ENCODE measurements at regions not wholly inside any gene's neighbourhood (a gene's known extent, or its start where the extent isn't known, plus 50 kb on each side); places are given as distances from the start of the nearest gene placed in this dataset.
A peak's percentile ranks its signal among the peaks of the same experiment; 100 is the strongest.
"Not testable (repeated sequence)": the region's sequence is repeated elsewhere in the genome, so short reads cannot be mapped to it uniquely, and the experiment has no call there.

DNA sequence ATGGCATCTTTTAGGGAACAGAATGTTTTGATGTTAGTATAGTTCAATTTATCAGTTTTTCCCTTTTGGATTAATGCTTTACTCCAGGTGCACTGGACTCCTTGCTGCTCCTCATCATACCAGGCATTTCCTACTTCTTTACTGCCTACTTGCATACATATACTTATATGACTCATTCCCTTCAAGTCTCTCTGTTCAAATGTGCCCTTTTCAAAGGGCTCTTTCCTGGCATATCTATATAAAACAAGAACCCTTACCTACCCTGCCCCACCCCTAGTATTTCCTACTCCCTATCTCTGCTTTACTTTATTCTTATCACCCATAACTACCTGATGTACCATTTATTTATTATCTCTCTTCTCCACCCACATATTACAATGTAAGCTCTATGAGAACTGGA, 90.6 kb downstream of the CAPZA3 start:
- DNase-seq (no peak), ATAC-seq (peak; percentile 68)
- peaks cover 3% of the 10 kb centered on the region for H3K9me3 ChIP-seq
- H3K4me1 ChIP-seq (ENCODE audit: low read depth), result no peaks in the 10 kb centered on the region
- no peak for TF ChIP-seq CTCF (IDR thresholded peaks at IDR 0.05)
- intact Hi-C loops (cut with DNase I, micrococcal nuclease), result no loop called here
- no peaks in the 10 kb centered on the region for H3K36me3 ChIP-seq (ENCODE audit: low read depth)
- no peak overlapping the region for H3K4me3 ChIP-seq

- peaks cover 3% of the 10 kb centered on the region for H3K9me3 ChIP-seq
- H3K4me1 ChIP-seq (ENCODE audit: low read depth), result no peaks in the 10 kb centered on the region
- ATAC-seq (no peak), DNase-seq (no peak)
- H3K36me3 ChIP-seq (ENCODE audit: low read depth), result no peaks in the 10 kb centered on the region
- no peak overlapping the region for H3K4me3 ChIP-seq
- intact Hi-C loops (cut with DNase I, micrococcal nuclease), result no loop called here
- no peak for TF ChIP-seq CTCF (IDR thresholded peaks at IDR 0.05)
Measured at GRCh38 chr12:18828987-18829386, 91.1 kb downstream of the CAPZA3 start.

DNA sequence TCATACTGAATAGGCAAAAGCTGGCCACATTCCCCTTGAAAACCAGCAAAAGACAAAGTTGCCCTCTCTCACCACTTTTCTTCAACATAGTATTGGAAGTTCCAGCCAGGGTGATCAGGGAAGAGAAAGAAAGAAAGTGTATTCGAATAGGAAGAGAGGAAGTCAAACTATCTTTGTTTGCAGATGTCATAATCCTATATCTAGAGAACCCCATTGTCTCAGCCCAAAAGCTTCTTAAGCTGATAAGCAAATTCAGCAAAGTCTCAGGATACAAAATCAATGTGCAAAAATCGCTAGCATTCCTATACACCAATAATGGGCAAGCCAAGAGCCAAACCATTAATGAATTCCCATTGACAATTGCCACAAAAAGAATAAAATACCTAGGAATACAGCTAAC, 95.0 kb downstream of the CAPZA3 start:
- DNase-seq; H3K36me3 ChIP-seq (ENCODE audit: low read depth); H3K4me1 ChIP-seq (ENCODE audit: low read depth); H3K4me3 ChIP-seq; H3K9me3 ChIP-seq; ATAC-seq; intact Hi-C loops (cut with DNase I, micrococcal nuclease): not testable (repeated sequence)

DNA sequence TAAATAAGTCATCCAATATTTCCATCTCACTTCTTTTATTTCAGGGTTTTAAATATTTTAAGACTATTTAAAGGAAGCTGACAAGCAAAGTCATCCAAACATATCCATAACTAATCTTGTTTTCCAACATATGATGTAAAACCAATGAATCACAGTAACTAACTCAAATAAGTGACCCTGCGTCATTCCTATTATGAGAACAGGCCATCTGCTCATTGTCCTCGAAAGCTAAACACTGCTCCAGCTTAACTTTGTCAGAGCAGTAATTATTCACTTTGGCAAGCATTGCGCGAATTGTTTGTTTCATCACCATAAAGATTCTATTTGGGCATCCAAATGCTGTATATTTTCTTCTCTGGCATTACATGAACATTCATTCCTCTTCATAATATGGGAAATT, 99.1 kb downstream of the CAPZA3 start:
- DNase-seq (peak in 1 of 3 donors; percentile 9), ATAC-seq (no peak)
- intact Hi-C loops (cut with DNase I, micrococcal nuclease), result no loop called here
- H3K9me3 ChIP-seq, result no peaks in the 10 kb centered on the region
- H3K36me3 ChIP-seq (ENCODE audit: low read depth), result no peaks in the 10 kb centered on the region
- no peaks in the 10 kb centered on the region for H3K4me1 ChIP-seq (ENCODE audit: low read depth)
- TF ChIP-seq CTCF (IDR thresholded peaks at IDR 0.05), result no peak
- H3K4me3 ChIP-seq, result no peak overlapping the region

DNA sequence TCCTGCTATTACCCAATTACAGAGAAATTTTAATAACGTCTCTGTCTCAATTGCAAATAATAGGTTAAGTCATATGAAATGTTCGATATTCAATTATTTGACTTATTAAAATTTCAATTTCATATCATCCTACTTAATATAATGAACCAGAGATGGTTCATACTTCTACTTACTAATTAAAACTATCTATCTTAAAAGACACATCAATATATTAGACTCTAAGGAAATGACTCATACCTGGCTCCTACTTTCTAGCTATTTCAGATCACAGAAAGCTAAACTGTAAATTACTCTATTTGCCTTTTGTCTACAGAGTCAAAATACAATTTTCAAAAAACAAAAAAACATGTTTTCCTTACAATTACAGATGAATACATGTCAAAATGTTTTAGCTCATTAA, 99.6 kb downstream of the CAPZA3 start:
- no peaks in the 10 kb centered on the region for H3K9me3 ChIP-seq
- DNase-seq, result no peak
- H3K4me3 ChIP-seq, result no peak overlapping the region
- no peaks in the 10 kb centered on the region for H3K4me1 ChIP-seq (ENCODE audit: low read depth)
- no peak for ATAC-seq
- TF ChIP-seq CTCF (IDR thresholded peaks at IDR 0.05), result no peak
- no peaks in the 10 kb centered on the region for H3K36me3 ChIP-seq (ENCODE audit: low read depth)
- intact Hi-C loops (cut with DNase I, micrococcal nuclease), result no loop called here

- H3K4me3 ChIP-seq; intact Hi-C loops (cut with DNase I, micrococcal nuclease); H3K36me3 ChIP-seq (ENCODE audit: low read depth); ATAC-seq; H3K4me1 ChIP-seq (ENCODE audit: low read depth); H3K9me3 ChIP-seq; DNase-seq: not testable (repeated sequence)
Measured at GRCh38 chr12:18840997-18841396, 103.1 kb downstream of the CAPZA3 start.

- H3K4me1 ChIP-seq (ENCODE audit: low read depth), result no peaks in the 10 kb centered on the region
- no peaks in the 10 kb centered on the region for H3K9me3 ChIP-seq
- no peak for DNase-seq
- H3K4me3 ChIP-seq, result no peak overlapping the region
- no peak for TF ChIP-seq CTCF (IDR thresholded peaks at IDR 0.05)
- intact Hi-C loops (cut with DNase I, micrococcal nuclease), result no loop called here
- no peak for ATAC-seq
- H3K36me3 ChIP-seq (ENCODE audit: low read depth), result no peaks in the 10 kb centered on the region
Measured at GRCh38 chr12:18849080-18849479, 111.2 kb downstream of the CAPZA3 start.
